ENCODE measurements at regions not wholly inside any gene's neighbourhood (a gene's known extent, or its start where the extent isn't known, plus 50 kb on each side); places are given as distances from the start of the nearest gene placed in this dataset.

DNA sequence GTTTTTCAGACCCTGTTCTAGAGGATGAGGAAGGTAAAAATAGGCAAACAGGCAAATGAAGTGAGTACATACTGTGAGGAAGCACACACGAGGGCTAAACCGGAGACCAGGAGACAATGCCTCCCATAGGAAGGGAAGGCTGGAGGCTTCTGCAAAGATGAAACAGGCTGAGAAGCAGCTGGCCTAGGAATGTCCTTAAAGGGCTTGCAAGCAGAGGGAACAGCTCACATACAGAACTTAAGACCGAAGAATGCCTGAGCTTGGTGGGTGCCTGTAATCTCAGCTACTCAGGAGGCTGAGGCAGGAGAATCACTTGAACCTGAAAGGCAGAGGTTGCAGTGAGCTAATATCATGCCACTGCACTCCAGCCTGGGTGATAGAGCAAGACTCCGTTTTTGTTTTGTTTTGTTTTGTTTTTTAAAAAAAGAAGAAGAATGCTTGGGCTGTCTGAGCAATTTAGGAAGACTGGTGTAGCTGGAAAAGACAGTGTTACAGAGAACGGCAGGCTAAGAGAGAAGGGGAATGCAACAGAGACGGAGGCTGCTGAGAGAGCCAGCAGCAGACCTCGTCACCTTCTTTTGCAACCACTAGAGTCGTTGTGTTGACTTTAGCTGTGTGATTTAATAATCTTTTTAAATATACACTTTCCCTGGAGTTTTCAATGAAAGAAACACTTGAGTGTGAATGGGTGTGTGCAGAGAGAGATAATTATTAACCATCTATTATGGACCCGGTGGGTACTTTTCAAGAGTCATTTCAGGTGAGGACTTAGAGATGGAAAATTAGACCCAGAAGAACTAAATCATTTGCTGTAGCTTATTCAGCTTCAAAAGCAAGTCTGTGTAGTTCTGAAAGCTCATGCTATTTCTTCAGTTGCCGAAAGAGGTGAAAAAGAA is 232.8 kb downstream of the GALR1 start:
- H3K36me3 ChIP-seq (ENCODE audit: low read depth) = no peaks in the 10 kb centered on the region
- WGBS, 2 experiments (ENCODE audit: low coverage in 1 of 2, low lambda C conversion rate in 2 of 2, missing lambda C conversion rate in 2 of 2) = 41% methylated on average over 9 of the region's 10 CpGs
- H3K4me2 ChIP-seq (ENCODE audit: unreplicated experiment) = no peak overlapping the region
- H3K9me3 ChIP-seq (ENCODE audit: low read depth) = no peaks in the 10 kb centered on the region
- in situ Hi-C loops (cut with MboI) = no loop called here
- TF ChIP-seq EZH2phosphoT487 (IDR thresholded peaks at IDR 0.05; ENCODE audit: insufficient read depth, low read depth) = no peak
- no peak for TF ChIP-seq EZH2 (IDR thresholded peaks at IDR 0.05; ENCODE audit: insufficient read depth, poor library complexity, severe bottlenecking)
- H3K27ac ChIP-seq = no peak overlapping the region
- H3K79me2 ChIP-seq (ENCODE audit: insufficient read depth) = no peaks in the 10 kb centered on the region
- no peak overlapping the region for H2AFZ ChIP-seq
- H4K20me1 ChIP-seq (ENCODE audit: insufficient read depth) = no peaks in the 10 kb centered on the region
- H3K27me3 ChIP-seq (replicated peaks; ENCODE audit: insufficient read depth) = no peaks in the 10 kb centered on the region
- no peaks in the 10 kb centered on the region for H3K9me2 ChIP-seq (ENCODE audit: insufficient read depth)
- no peaks in the 10 kb centered on the region for H3K4me1 ChIP-seq (ENCODE audit: insufficient read depth)
- DNase-seq = no peak
- no peaks in the 10 kb centered on the region for H3F3A ChIP-seq (ENCODE audit: insufficient read depth)
- H3K9ac ChIP-seq = no peak overlapping the region
- H3K4me3 ChIP-seq = no peak overlapping the region

DNA sequence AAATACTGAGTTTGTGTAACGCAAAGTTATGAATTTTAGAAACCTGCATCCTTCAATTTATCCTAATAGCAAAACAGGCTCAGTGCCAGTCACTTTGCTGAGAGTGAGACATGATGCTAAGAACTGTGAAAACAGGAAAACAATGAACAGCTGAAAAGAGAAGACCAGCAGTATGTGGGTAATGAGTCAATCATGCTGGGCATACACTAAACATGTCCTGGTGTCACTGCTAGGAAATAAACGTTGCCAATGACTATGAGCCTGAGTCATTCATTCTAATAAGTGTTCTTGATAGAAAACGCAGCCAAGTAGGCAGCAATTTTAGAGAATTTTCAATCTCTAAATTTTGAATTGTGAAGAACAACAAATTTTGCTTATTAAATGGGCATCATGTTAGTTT is 237.3 kb downstream of the GALR1 start:
- Histone ChIP-seq H3K27ac (no peak overlapping the region), H3F3A (ENCODE audit: insufficient read depth) (no peaks in the 10 kb centered on the region), H3K79me2 (ENCODE audit: insufficient read depth) (no peaks in the 10 kb centered on the region), H3K4me3 (no peak overlapping the region), H3K36me3 (ENCODE audit: low read depth) (no peaks in the 10 kb centered on the region), H3K9ac (no peak overlapping the region), H3K9me2 (ENCODE audit: insufficient read depth) (no peaks in the 10 kb centered on the region), H2AFZ (no peak overlapping the region), H3K4me1 (ENCODE audit: insufficient read depth) (no peaks in the 10 kb centered on the region), H3K9me3 (ENCODE audit: low read depth) (no peaks in the 10 kb centered on the region), H3K4me2 (ENCODE audit: unreplicated experiment) (no peak overlapping the region), H4K20me1 (ENCODE audit: insufficient read depth) (no peaks in the 10 kb centered on the region), H3K27me3 (replicated peaks; ENCODE audit: insufficient read depth) (no peaks in the 10 kb centered on the region)
- DNase-seq = no peak
- TF ChIP-seq EZH2 (IDR thresholded peaks at IDR 0.05; ENCODE audit: insufficient read depth, poor library complexity, severe bottlenecking) (no peak), EZH2phosphoT487 (IDR thresholded peaks at IDR 0.05; ENCODE audit: insufficient read depth, low read depth) (no peak)
- in situ Hi-C loops (cut with MboI) = no loop called here
- 4% methylated on average over 3 of the region's 3 CpGs for whole genome bisulfite sequencing, 2 experiments (ENCODE audit: low coverage in 1 of 2, low lambda C conversion rate in 2 of 2, missing lambda C conversion rate in 2 of 2)

GRCh38 chr18:77487951-77488740 is 238.5 kb downstream of the GALR1 start:
- Histone ChIP-seq H3K27ac (no peak overlapping the region), H3K9me3 (ENCODE audit: low read depth) (no peaks in the 10 kb centered on the region), H3K9me2 (ENCODE audit: insufficient read depth) (no peaks in the 10 kb centered on the region), H3K4me1 (ENCODE audit: insufficient read depth) (no peaks in the 10 kb centered on the region), H2AFZ (no peak overlapping the region), H3K27me3 (replicated peaks; ENCODE audit: insufficient read depth) (no peaks in the 10 kb centered on the region), H3K4me2 (ENCODE audit: unreplicated experiment) (no peak overlapping the region), H3F3A (ENCODE audit: insufficient read depth) (no peaks in the 10 kb centered on the region), H3K9ac (no peak overlapping the region), H4K20me1 (ENCODE audit: insufficient read depth) (no peaks in the 10 kb centered on the region), H3K36me3 (ENCODE audit: low read depth) (no peaks in the 10 kb centered on the region), H3K4me3 (no peak overlapping the region), H3K79me2 (ENCODE audit: insufficient read depth) (no peaks in the 10 kb centered on the region)
- no peak for TF ChIP-seq EZH2 (IDR thresholded peaks at IDR 0.05; ENCODE audit: insufficient read depth, poor library complexity, severe bottlenecking)
- TF ChIP-seq EZH2phosphoT487 (IDR thresholded peaks at IDR 0.05; ENCODE audit: insufficient read depth, low read depth) = no peak
- 32 to 34% methylated on average over 7 of the region's 7 CpGs for WGBS, 2 experiments (ENCODE audit: low coverage in 1 of 2, low lambda C conversion rate in 2 of 2, missing lambda C conversion rate in 2 of 2)
- DNase-seq = no peak
- in situ Hi-C loops (cut with MboI) = no loop called here

- no peak for DNase-seq
- H2AFZ ChIP-seq = no peak overlapping the region
- H3K79me2 ChIP-seq (ENCODE audit: insufficient read depth) = no peaks in the 10 kb centered on the region
- H3K36me3 ChIP-seq (ENCODE audit: low read depth) = no peaks in the 10 kb centered on the region
- no peak for TF ChIP-seq EZH2 (IDR thresholded peaks at IDR 0.05; ENCODE audit: insufficient read depth, poor library complexity, severe bottlenecking)
- no peak overlapping the region for H3K27ac ChIP-seq
- no peaks in the 10 kb centered on the region for H3K9me3 ChIP-seq (ENCODE audit: low read depth)
- H3K4me3 ChIP-seq = no peak overlapping the region
- H3K4me1 ChIP-seq (ENCODE audit: insufficient read depth) = no peaks in the 10 kb centered on the region
- no peaks in the 10 kb centered on the region for H3K9me2 ChIP-seq (ENCODE audit: insufficient read depth)
- no peak overlapping the region for H3K9ac ChIP-seq
- H3K4me2 ChIP-seq (ENCODE audit: unreplicated experiment) = no peak overlapping the region
- H4K20me1 ChIP-seq (ENCODE audit: insufficient read depth) = no peaks in the 10 kb centered on the region
- in situ Hi-C loops (cut with MboI) = no loop called here
- 22% methylated on average over 5 of the region's 5 CpGs for WGBS, 2 experiments (ENCODE audit: low coverage in 1 of 2, low lambda C conversion rate in 2 of 2, missing lambda C conversion rate in 2 of 2)
- no peaks in the 10 kb centered on the region for H3K27me3 ChIP-seq (replicated peaks; ENCODE audit: insufficient read depth)
- H3F3A ChIP-seq (ENCODE audit: insufficient read depth) = no peaks in the 10 kb centered on the region
Observed at GRCh38 chr18:77495079-77495478, 245.4 kb downstream of the GALR1 start.
